Lower leg skin (tissue), 3 donors: ENCODE measurements at regions not wholly inside any gene's neighbourhood (a gene's known extent, or its start where the extent isn't known, plus 50 kb on each side); places are given as distances from the start of the nearest gene placed in this dataset.

Experiments used
- CTCF ChIP-seq, 3 donors: fragments of 450-650 bp; IDR thresholded peaks; one replicate each; pipeline ENCODE4 v1.5.1; 2016; ENCODE audit warnings: antibody characterized with exemption in 3 of 3, mild to moderate bottlenecking in 3 of 3, moderate library complexity in 2 of 3
- POLR2A ChIP-seq, 2 donors: fragments of 450-650 bp; IDR thresholded peaks; one replicate each; pipeline ENCODE4 v1.6.1; 2016 to 2017; ENCODE audit warnings: antibody characterized with exemption in 2 of 2, mild to moderate bottlenecking in 1 of 2, moderate library complexity in 1 of 2

GRCh38 chr11:97972731-97973130 lies 1048.0 kb upstream of the CNTN5 start:
- TF ChIP-seq CTCF (IDR thresholded peaks at IDR 0.05): no peak
- no peak for TF ChIP-seq POLR2A (IDR thresholded peaks at IDR 0.05)
